K562 (cell line): ENCODE measurements at regions not wholly inside any gene's neighbourhood (a gene's known extent, or its start where the extent isn't known, plus 50 kb on each side); places are given as distances from the start of the nearest gene placed in this dataset.

Experiments
- CUX1 ChIP-seq: fragments of 200-800 bp; sonication (Bioruptor generic); IDR thresholded peaks from 2 replicates; pipeline ENCODE4 v1.6.1; 2016; ENCODE audit warnings: missing genetic modification characterization, missing compliant biosample characterization
- HOMEZ ChIP-seq: fragments of 250-450 bp; sonication (Bioruptor Pico); IDR thresholded peaks from 2 replicates; pipeline ENCODE4 v1.4.0; 2020; ENCODE audit warnings: mild to moderate bottlenecking, moderate library complexity
- MYBL2 ChIP-seq, 2 experiments: fragments of 450-650 bp in 1 of 2; sonication (generic) in 1 of 2; formaldehyde crosslinking in 1 of 2; IDR thresholded peaks; 2 replicates each; pipeline versions ENCODE4 v1.6.1 to v1.8.1; 2017 to 2022; ENCODE audit warnings: borderline replicate concordance in 1 of 2, inconsistent platforms in 1 of 2, low read depth in 1 of 2, mild to moderate bottlenecking in 1 of 2, missing genetic modification reagents in 1 of 2, moderate library complexity in 1 of 2
- ZNF217 ChIP-seq: sonication (generic); formaldehyde crosslinking; IDR thresholded peaks from 2 replicates; pipeline ENCODE4 v1.8.0; 2022; ENCODE audit warnings: mild to moderate bottlenecking, missing genetic modification reagents

- TF ChIP-seq HOMEZ (CRISPR knock-in tag) (no peak), MYBL2 (IDR thresholded peaks at IDR 0.05; ENCODE audit: low read depth) (no peak), MYBL2 (CRISPR knock-in tag; IDR thresholded peaks at IDR 0.05; ENCODE audit: borderline replicate concordance) (no peak), CUX1 (no peak), ZNF217 (CRISPR knock-in tag) (no peak)
Observed at GRCh38 chr7:130970696-130971095, 236.7 kb upstream of the KLF14 start (continued).
